HL-60 (cell line): ENCODE measurements at regions not wholly inside any gene's neighbourhood (a gene's known extent, or its start where the extent isn't known, plus 50 kb on each side); places are given as distances from the start of the nearest gene placed in this dataset.

Source experiments
- DNase-seq, 2 experiments: peaks; one replicate each; pipeline ENCODE4 v3.0.0-alpha.2; 2010 to 2020; ENCODE audit warnings: low read depth in 1 of 2, low spot score in 1 of 2
- H3K27ac ChIP-seq: fragments of 250-450 bp; sonication (Bioruptor Pico); replicated peaks from 2 replicates; pipeline ENCODE4 v1.5.1; 2020; ENCODE audit warnings: mild to moderate bottlenecking, moderate library complexity
- H3K27me3 ChIP-seq: fragments of 250-450 bp; sonication (Bioruptor Pico); 2 replicates; pipeline ENCODE4 v1.5.1; 2021; ENCODE audit warnings: mild to moderate bottlenecking, moderate library complexity; ENCODE audit not compliant: insufficient read depth, poor library complexity, severe bottlenecking
- H3K4me3 ChIP-seq: replicated peaks from 2 replicates; pipeline ENCODE4 v1.5.1; 2011; ENCODE audit warnings: mild to moderate bottlenecking, control low read depth, low read length; ENCODE audit not compliant: insufficient read depth
- GABPA ChIP-seq: IDR thresholded peaks from 2 replicates; pipeline ENCODE4 v1.6.1; 2012; ENCODE audit warnings: low read depth
- POLR2AphosphoS5 ChIP-seq: IDR thresholded peaks from 2 replicates; pipeline ENCODE4 v1.6.1; 2012; ENCODE audit warnings: low read depth
- SPI1 ChIP-seq: IDR thresholded peaks from 2 replicates; pipeline ENCODE4 v1.6.1; 2012; ENCODE audit warnings: low read depth, mild to moderate bottlenecking, borderline replicate concordance
- TF ChIP-seq, protein P1 (sequence below): IDR thresholded peaks from one replicate; pipeline ENCODE4 v1.5.1; 2011; ENCODE audit warnings: low read length, control low read depth, inconsistent platforms; ENCODE audit not compliant: insufficient read depth
- TF ChIP-seq, protein P2 (sequence below): IDR thresholded peaks from 2 replicates; pipeline ENCODE4 v1.6.1; 2012; ENCODE audit warnings: low read depth; ENCODE audit not compliant: insufficient replicate concordance

GRCh38 chr5:118522626-118523025 is 465.7 kb downstream of the DTWD2 start:
- Histone ChIP-seq H3K27me3 (no peaks in the 10 kb centered on the region), H3K27ac (no peak overlapping the region), H3K4me3 (no peak overlapping the region)
- TF ChIP-seq, protein P1, sequence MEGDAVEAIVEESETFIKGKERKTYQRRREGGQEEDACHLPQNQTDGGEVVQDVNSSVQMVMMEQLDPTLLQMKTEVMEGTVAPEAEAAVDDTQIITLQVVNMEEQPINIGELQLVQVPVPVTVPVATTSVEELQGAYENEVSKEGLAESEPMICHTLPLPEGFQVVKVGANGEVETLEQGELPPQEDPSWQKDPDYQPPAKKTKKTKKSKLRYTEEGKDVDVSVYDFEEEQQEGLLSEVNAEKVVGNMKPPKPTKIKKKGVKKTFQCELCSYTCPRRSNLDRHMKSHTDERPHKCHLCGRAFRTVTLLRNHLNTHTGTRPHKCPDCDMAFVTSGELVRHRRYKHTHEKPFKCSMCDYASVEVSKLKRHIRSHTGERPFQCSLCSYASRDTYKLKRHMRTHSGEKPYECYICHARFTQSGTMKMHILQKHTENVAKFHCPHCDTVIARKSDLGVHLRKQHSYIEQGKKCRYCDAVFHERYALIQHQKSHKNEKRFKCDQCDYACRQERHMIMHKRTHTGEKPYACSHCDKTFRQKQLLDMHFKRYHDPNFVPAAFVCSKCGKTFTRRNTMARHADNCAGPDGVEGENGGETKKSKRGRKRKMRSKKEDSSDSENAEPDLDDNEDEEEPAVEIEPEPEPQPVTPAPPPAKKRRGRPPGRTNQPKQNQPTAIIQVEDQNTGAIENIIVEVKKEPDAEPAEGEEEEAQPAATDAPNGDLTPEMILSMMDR: no peak
- no peak for TF ChIP-seq POLR2AphosphoS5
- no peak for TF ChIP-seq GABPA
- no peak for TF ChIP-seq SPI1
- TF ChIP-seq, protein P2, sequence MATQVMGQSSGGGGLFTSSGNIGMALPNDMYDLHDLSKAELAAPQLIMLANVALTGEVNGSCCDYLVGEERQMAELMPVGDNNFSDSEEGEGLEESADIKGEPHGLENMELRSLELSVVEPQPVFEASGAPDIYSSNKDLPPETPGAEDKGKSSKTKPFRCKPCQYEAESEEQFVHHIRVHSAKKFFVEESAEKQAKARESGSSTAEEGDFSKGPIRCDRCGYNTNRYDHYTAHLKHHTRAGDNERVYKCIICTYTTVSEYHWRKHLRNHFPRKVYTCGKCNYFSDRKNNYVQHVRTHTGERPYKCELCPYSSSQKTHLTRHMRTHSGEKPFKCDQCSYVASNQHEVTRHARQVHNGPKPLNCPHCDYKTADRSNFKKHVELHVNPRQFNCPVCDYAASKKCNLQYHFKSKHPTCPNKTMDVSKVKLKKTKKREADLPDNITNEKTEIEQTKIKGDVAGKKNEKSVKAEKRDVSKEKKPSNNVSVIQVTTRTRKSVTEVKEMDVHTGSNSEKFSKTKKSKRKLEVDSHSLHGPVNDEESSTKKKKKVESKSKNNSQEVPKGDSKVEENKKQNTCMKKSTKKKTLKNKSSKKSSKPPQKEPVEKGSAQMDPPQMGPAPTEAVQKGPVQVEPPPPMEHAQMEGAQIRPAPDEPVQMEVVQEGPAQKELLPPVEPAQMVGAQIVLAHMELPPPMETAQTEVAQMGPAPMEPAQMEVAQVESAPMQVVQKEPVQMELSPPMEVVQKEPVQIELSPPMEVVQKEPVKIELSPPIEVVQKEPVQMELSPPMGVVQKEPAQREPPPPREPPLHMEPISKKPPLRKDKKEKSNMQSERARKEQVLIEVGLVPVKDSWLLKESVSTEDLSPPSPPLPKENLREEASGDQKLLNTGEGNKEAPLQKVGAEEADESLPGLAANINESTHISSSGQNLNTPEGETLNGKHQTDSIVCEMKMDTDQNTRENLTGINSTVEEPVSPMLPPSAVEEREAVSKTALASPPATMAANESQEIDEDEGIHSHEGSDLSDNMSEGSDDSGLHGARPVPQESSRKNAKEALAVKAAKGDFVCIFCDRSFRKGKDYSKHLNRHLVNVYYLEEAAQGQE: no peak
- no peak for DNase-seq

GRCh38 chr5:118520771-118521415 is 467.5 kb downstream of the DTWD2 start:
- DNase-seq: no peak
- no peaks in the 10 kb centered on the region for H3K27me3 ChIP-seq
- TF ChIP-seq, protein P1: no peak
- TF ChIP-seq GABPA (no peak), SPI1 (no peak)

GRCh38 chr5:118519466-118519865 is 468.9 kb downstream of the DTWD2 start:
- Histone ChIP-seq H3K4me3 (no peak overlapping the region), H3K27ac (no peak overlapping the region), H3K27me3 (no peaks in the 10 kb centered on the region)
- TF ChIP-seq, protein P1: no peak
- TF ChIP-seq, protein P2: no peak
- TF ChIP-seq SPI1: no peak
- TF ChIP-seq GABPA: no peak
- no peak for TF ChIP-seq POLR2AphosphoS5
- no peak for DNase-seq

More at GRCh38 chr5:118520771-118521415, 467.5 kb downstream of the DTWD2 start:
- H3K4me3 ChIP-seq: no peak overlapping the region
- H3K27ac ChIP-seq: no peak overlapping the region

DNA sequence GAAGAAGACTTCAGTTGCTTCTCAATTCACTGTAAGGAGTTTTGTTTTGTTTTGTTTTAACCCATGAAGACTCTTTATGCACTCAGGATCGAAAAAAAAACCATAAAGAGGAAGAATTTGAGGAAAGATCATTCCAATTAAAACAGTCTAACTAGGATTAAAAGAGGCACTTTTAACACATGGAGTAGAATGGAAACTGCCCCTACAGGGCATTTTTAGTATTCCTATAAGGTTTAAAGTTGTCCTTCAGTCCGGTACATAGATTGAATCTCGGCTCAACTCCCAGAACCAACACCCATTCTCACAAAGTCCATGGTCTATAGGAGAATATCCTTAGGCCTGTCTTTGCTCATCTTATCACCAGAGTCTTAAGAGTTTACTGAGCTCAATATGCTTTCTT is 469.6 kb downstream of the DTWD2 start:
- Histone ChIP-seq H3K27me3 (no peaks in the 10 kb centered on the region), H3K4me3 (no peak overlapping the region), H3K27ac (no peak overlapping the region)
- DNase-seq: no peak
- TF ChIP-seq, protein P2: no peak
- no peak for TF ChIP-seq SPI1
- TF ChIP-seq GABPA: no peak
- TF ChIP-seq, protein P1: no peak
- no peak for TF ChIP-seq POLR2AphosphoS5
